ENCODE measurements at regions not wholly inside any gene's neighbourhood (a gene's known extent, or its start where the extent isn't known, plus 50 kb on each side); places are given as distances from the start of the nearest gene placed in this dataset.

GRCh38 chr2:67833632-67834031, 229.2 kb downstream of the C1D start:
- DNase-seq: no peak
- Mint-ChIP-seq H3K4me3 (no peak overlapping the region), H3K9me3 (peaks cover 0 to 8% (median 3%) of the 10 kb centered on the region in 7 donors), H3K27me3 (ENCODE audit: low read depth in 3 of 3) (peaks cover 0 to 2% (median 0%) of the 10 kb centered on the region in 3 donors), H3K27ac (no peak overlapping the region), H3K4me1 (no peaks in the 10 kb centered on the region), H3K36me3 (no peaks in the 10 kb centered on the region)
- Histone ChIP-seq H3K4me2 (replicated peaks; ENCODE audit: extremely low read depth, low read length, poor library complexity, severe bottlenecking) (no peak overlapping the region), H3K36me3 (replicated peaks in 1 of 2; ENCODE audit: control insufficient read depth in 1 of 2, insufficient read depth in 2 of 2, low read length in 2 of 2) (no peaks in the 10 kb centered on the region), H3K4me3 (replicated peaks in 1 of 3; ENCODE audit: low read depth in 2 of 3, low read length in 3 of 3) (no peak overlapping the region), H3K9me3 (replicated peaks in 1 of 2; ENCODE audit: control insufficient read depth in 1 of 2, insufficient read depth in 1 of 2, low read length in 2 of 2) (no peaks in the 10 kb centered on the region), H3K79me2 (ENCODE audit: insufficient read depth, low read length) (no peaks in the 10 kb centered on the region), H3K27me3 (ENCODE audit: control insufficient read depth in 2 of 2, insufficient read depth in 2 of 2, low read length in 2 of 2) (no peaks in the 10 kb centered on the region), H3K4me1 (ENCODE audit: control insufficient read depth in 1 of 2, insufficient read depth in 2 of 2, low read length in 2 of 2) (no peaks in the 10 kb centered on the region), H2AFZ (ENCODE audit: insufficient read depth, low read depth, low read length, poor library complexity, severe bottlenecking) (no peak overlapping the region), H4K20me1 (ENCODE audit: insufficient read depth, low read length) (no peaks in the 10 kb centered on the region), H3K27ac (ENCODE audit: low read depth in 1 of 2, low read length in 2 of 2) (no peak overlapping the region), H3K9ac (ENCODE audit: insufficient read depth, low read length, poor library complexity, severe bottlenecking) (no peak overlapping the region)
- no peak for TF ChIP-seq CTCF (IDR thresholded peaks at IDR 0.05)
- 90% methylated on average over 3 of the region's 5 CpGs for WGBS (ENCODE audit: insufficient coverage)
- intact Hi-C loops (cut with micrococcal nuclease): no loop called here

GRCh38 chr2:67834482-67834881, 228.3 kb downstream of the C1D start:
- no peak overlapping the region for H3K27ac Mint-ChIP-seq
- Histone ChIP-seq H3K9ac (ENCODE audit: insufficient read depth, low read length, poor library complexity, severe bottlenecking) (no peak overlapping the region), H3K36me3 (replicated peaks in 1 of 2; ENCODE audit: control insufficient read depth in 1 of 2, insufficient read depth in 2 of 2, low read length in 2 of 2) (no peaks in the 10 kb centered on the region), H3K4me2 (replicated peaks; ENCODE audit: extremely low read depth, low read length, poor library complexity, severe bottlenecking) (no peak overlapping the region), H3K27ac (ENCODE audit: low read depth in 1 of 2, low read length in 2 of 2) (no peak overlapping the region), H3K27me3 (ENCODE audit: control insufficient read depth in 2 of 2, insufficient read depth in 2 of 2, low read length in 2 of 2) (no peaks in the 10 kb centered on the region), H4K20me1 (ENCODE audit: insufficient read depth, low read length) (no peaks in the 10 kb centered on the region), H3K4me1 (ENCODE audit: control insufficient read depth in 1 of 2, insufficient read depth in 2 of 2, low read length in 2 of 2) (no peaks in the 10 kb centered on the region), H3K4me3 (replicated peaks in 1 of 3; ENCODE audit: low read depth in 2 of 3, low read length in 3 of 3) (no peak overlapping the region), H3K9me3 (replicated peaks in 1 of 2; ENCODE audit: control insufficient read depth in 1 of 2, insufficient read depth in 1 of 2, low read length in 2 of 2) (no peaks in the 10 kb centered on the region), H2AFZ (ENCODE audit: insufficient read depth, low read depth, low read length, poor library complexity, severe bottlenecking) (no peak overlapping the region), H3K79me2 (ENCODE audit: insufficient read depth, low read length) (no peaks in the 10 kb centered on the region)
- TF ChIP-seq CTCF (IDR thresholded peaks at IDR 0.05): no peak
- no peak overlapping the region for H3K4me3 Mint-ChIP-seq
- H3K9me3 Mint-ChIP-seq: peaks cover 0 to 5% (median 3%) of the 10 kb centered on the region in 7 donors
- H3K27me3 Mint-ChIP-seq (ENCODE audit: low read depth in 3 of 3): peaks cover 0 to 2% (median 0%) of the 10 kb centered on the region in 3 donors
- no CpG with 5 or more reads among the region's 7 CpGs for WGBS (ENCODE audit: insufficient coverage)
- DNase-seq: no peak
- H3K36me3 Mint-ChIP-seq: no peaks in the 10 kb centered on the region
- no peaks in the 10 kb centered on the region for H3K4me1 Mint-ChIP-seq
- intact Hi-C loops (cut with micrococcal nuclease): no loop called here
